GM18502 (cell line): ENCODE measurements at regions not wholly inside any gene's neighbourhood (a gene's known extent, or its start where the extent isn't known, plus 50 kb on each side); places are given as distances from the start of the nearest gene placed in this dataset.

Source experiments
- ATAC-seq: cut with Tn5 transposase; IDR thresholded peaks from one replicate; pipeline ENCODE4 v1.9.1; 2021; ENCODE audit warnings: mild to moderate bottlenecking; ENCODE audit not compliant: unreplicated experiment, poor library complexity

GRCh38 chr18:56326336-56327072 is 311.9 kb downstream of the TXNL1 start:
- no peak for ATAC-seq

GRCh38 chr18:56323673-56324072 is 314.7 kb downstream of the TXNL1 start:
- no peak for ATAC-seq

- no peak for ATAC-seq
Measured at GRCh38 chr18:56322406-56322805, 316.0 kb downstream of the TXNL1 start.

GRCh38 chr18:56321470-56321869 is 316.9 kb downstream of the TXNL1 start:
- peak; percentile 37 for ATAC-seq

GRCh38 chr18:56319953-56320352 is 318.4 kb downstream of the TXNL1 start:
- peak; percentile 51 for ATAC-seq

GRCh38 chr18:56316727-56317126 is 321.7 kb downstream of the TXNL1 start:
- ATAC-seq: no peak

GRCh38 chr18:56315363-56315762 is 323.0 kb downstream of the TXNL1 start:
- no peak for ATAC-seq

GRCh38 chr18:56314396-56314795 is 324.0 kb downstream of the TXNL1 start:
- no peak for ATAC-seq

GRCh38 chr18:56312551-56313335 is 325.6 kb downstream of the TXNL1 start:
- ATAC-seq: no peak

- no peak for ATAC-seq
Measured at GRCh38 chr18:56309104-56309503, 329.3 kb downstream of the TXNL1 start.

- no peak for ATAC-seq
Measured at GRCh38 chr18:56307354-56308170, 330.8 kb downstream of the TXNL1 start.

GRCh38 chr18:56306797-56307196 is 331.6 kb downstream of the TXNL1 start:
- no peak for ATAC-seq

- no peak for ATAC-seq
Measured at GRCh38 chr18:56305583-56305982, 332.8 kb downstream of the TXNL1 start.

- no peak for ATAC-seq
Measured at GRCh38 chr18:56302156-56302555, 336.2 kb downstream of the TXNL1 start.

GRCh38 chr18:56299740-56300139 is 338.7 kb downstream of the TXNL1 start:
- ATAC-seq: no peak

- ATAC-seq: no peak
Measured at GRCh38 chr18:56298935-56299334, 339.5 kb downstream of the TXNL1 start.

GRCh38 chr18:56296381-56296780 is 342.0 kb downstream of the TXNL1 start:
- ATAC-seq: no peak

GRCh38 chr18:56294484-56295183 is 343.8 kb downstream of the TXNL1 start:
- ATAC-seq: peak; percentile 39

GRCh38 chr18:56291294-56291693 is 347.1 kb downstream of the TXNL1 start:
- ATAC-seq: no peak

GRCh38 chr18:56289381-56289780 is 349.0 kb downstream of the TXNL1 start:
- ATAC-seq: no peak
